Erythroblast (primary cell): ENCODE measurements at regions not wholly inside any gene's neighbourhood (a gene's known extent, or its start where the extent isn't known, plus 50 kb on each side); places are given as distances from the start of the nearest gene placed in this dataset.

ENCODE experiments used
- GATA1 ChIP-seq: IDR thresholded peaks from 2 replicates; pipeline ENCODE4 v1.6.1; 2011; ENCODE audit warnings: low read depth, mild to moderate bottlenecking, control low read depth, low read length, moderate library complexity
- POLR2A ChIP-seq: IDR thresholded peaks from 2 replicates; pipeline ENCODE4 v1.6.1; 2011; ENCODE audit warnings: mild to moderate bottlenecking, low read length

- TF ChIP-seq POLR2A = no peak
- TF ChIP-seq GATA1 = no peak
Measured at GRCh38 chr10:61822781-61823230, 78.7 kb upstream of the ARID5B start.
